ENCODE measurements at regions not wholly inside any gene's neighbourhood (a gene's known extent, or its start where the extent isn't known, plus 50 kb on each side); places are given as distances from the start of the nearest gene placed in this dataset.
A peak's percentile ranks its signal among the peaks of the same experiment; 100 is the strongest.
"Not testable (repeated sequence)": the region's sequence is repeated elsewhere in the genome, so short reads cannot be mapped to it uniquely, and the experiment has no call there.

GRCh38 chr2:224120986-224121385 lies 81.9 kb upstream of the SERPINE2 start:
- Mint-ChIP-seq H3K4me1 (no peaks in the 10 kb centered on the region), H3K36me3 (peaks cover 0 to 4% of the 10 kb centered on the region in 2 donors), H3K9me3 (peaks cover 7 to 37% (median 15%) of the 10 kb centered on the region in 7 donors), H3K27me3 (peaks cover 8 to 38% (median 23%) of the 10 kb centered on the region in 3 donors), H3K27ac (no peak overlapping the region), H3K4me3 (no peak overlapping the region)
- DNase-seq: no peak
- ATAC-seq (ENCODE audit: low read depth in 2 of 2): no peak

GRCh38 chr2:224119846-224120245 lies 80.8 kb upstream of the SERPINE2 start:
- Mint-ChIP-seq H3K27me3 (peaks cover 11 to 41% (median 29%) of the 10 kb centered on the region in 3 donors), H3K9me3 (peaks cover 10 to 47% (median 16%) of the 10 kb centered on the region in 7 donors)
- DNase-seq; H3K4me1 Mint-ChIP-seq; ATAC-seq (ENCODE audit: low read depth in 2 of 2); H3K27ac Mint-ChIP-seq; H3K36me3 Mint-ChIP-seq; H3K4me3 Mint-ChIP-seq: not testable (repeated sequence)

GRCh38 chr2:224114428-224114827 lies 75.3 kb upstream of the SERPINE2 start:
- peaks cover 25 to 47% (median 46%) of the 10 kb centered on the region in 3 donors for H3K27me3 Mint-ChIP-seq
- H3K4me1 Mint-ChIP-seq: no peaks in the 10 kb centered on the region
- H3K27ac Mint-ChIP-seq: no peak overlapping the region
- DNase-seq: no peak
- peaks cover 0 to 8% of the 10 kb centered on the region in 2 donors for H3K36me3 Mint-ChIP-seq
- no peak overlapping the region for H3K4me3 Mint-ChIP-seq
- H3K9me3 Mint-ChIP-seq: peaks cover 6 to 58% (median 23%) of the 10 kb centered on the region in 7 donors
- ATAC-seq (ENCODE audit: low read depth in 2 of 2): no peak

GRCh38 chr2:224113930-224114329 lies 74.8 kb upstream of the SERPINE2 start:
- H3K36me3 Mint-ChIP-seq; ATAC-seq (ENCODE audit: low read depth in 2 of 2); H3K27ac Mint-ChIP-seq; H3K4me3 Mint-ChIP-seq; DNase-seq; H3K4me1 Mint-ChIP-seq: not testable (repeated sequence)
- H3K27me3 Mint-ChIP-seq: peaks cover 25 to 47% (median 46%) of the 10 kb centered on the region in 3 donors
- peaks cover 6 to 53% (median 21%) of the 10 kb centered on the region in 7 donors for H3K9me3 Mint-ChIP-seq

DNA sequence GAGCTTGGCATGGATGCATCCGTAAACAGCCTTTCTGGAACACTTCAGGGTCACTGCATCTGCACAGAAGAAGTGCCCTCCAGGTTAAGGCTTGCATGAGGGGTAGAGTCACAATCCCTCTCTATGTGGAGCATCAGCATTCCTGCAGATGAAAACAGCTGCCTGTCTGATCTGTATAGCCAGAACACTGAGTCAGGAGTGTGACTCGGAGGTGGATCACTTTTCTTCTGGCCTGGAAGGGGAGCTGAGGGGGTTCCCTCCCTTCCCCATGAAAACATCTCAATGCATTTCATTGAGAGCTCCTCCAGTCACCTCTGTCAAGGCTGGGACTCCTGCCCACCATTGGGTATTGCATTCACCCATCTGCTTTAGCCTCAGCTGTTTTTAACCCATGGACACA lies 72.5 kb upstream of the SERPINE2 start:
- no peaks in the 10 kb centered on the region for H3K4me1 Mint-ChIP-seq
- peaks cover 25 to 49% (median 36%) of the 10 kb centered on the region in 3 donors for H3K27me3 Mint-ChIP-seq
- no peak overlapping the region for H3K4me3 Mint-ChIP-seq
- H3K27ac Mint-ChIP-seq: no peak overlapping the region
- no peak for DNase-seq
- H3K36me3 Mint-ChIP-seq: peaks cover 0 to 8% of the 10 kb centered on the region in 2 donors
- ATAC-seq (ENCODE audit: low read depth in 2 of 2): no peak
- peaks cover 6 to 34% (median 16%) of the 10 kb centered on the region in 7 donors for H3K9me3 Mint-ChIP-seq

GRCh38 chr2:224110811-224111210 lies 71.7 kb upstream of the SERPINE2 start:
- no peak for DNase-seq
- H3K9me3 Mint-ChIP-seq: peaks cover 6 to 33% (median 16%) of the 10 kb centered on the region in 7 donors
- peaks cover 25 to 42% (median 36%) of the 10 kb centered on the region in 3 donors for H3K27me3 Mint-ChIP-seq
- no peak overlapping the region for H3K4me3 Mint-ChIP-seq
- H3K27ac Mint-ChIP-seq: no peak overlapping the region
- H3K4me1 Mint-ChIP-seq: no peaks in the 10 kb centered on the region
- H3K36me3 Mint-ChIP-seq: peaks cover 0 to 8% of the 10 kb centered on the region in 2 donors
- ATAC-seq (ENCODE audit: low read depth in 2 of 2): no peak

- no peaks in the 10 kb centered on the region for H3K4me1 Mint-ChIP-seq
- H3K27ac Mint-ChIP-seq: no peak overlapping the region
- peaks cover 17 to 31% (median 28%) of the 10 kb centered on the region in 3 donors for H3K27me3 Mint-ChIP-seq
- DNase-seq (no peak), ATAC-seq (ENCODE audit: low read depth in 2 of 2) (no peak)
- no peak overlapping the region for H3K4me3 Mint-ChIP-seq
- peaks cover 0 to 23% (median 10%) of the 10 kb centered on the region in 7 donors for H3K9me3 Mint-ChIP-seq
- peaks cover 0 to under 1% of the 10 kb centered on the region in 2 donors for H3K36me3 Mint-ChIP-seq
Observed at GRCh38 chr2:224109751-224110150, 70.7 kb upstream of the SERPINE2 start.

DNA sequence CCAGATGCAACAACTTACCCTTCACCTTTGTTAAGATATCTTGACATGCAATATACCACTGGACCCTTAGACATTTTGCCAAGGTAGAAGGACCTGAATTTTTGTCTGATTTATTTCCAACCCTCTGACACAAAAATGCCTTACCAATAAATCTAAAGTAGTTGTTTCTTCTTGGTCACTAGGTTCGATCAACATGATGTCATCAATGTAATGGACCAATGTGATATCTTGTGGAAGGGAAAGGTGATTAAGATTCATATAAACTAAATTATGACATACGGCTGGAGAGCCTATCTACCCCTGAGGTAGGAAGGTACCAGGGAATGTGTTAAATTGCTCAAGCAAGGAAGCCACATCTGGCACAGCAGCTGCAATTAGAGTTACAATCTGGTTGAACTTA lies 67.7 kb upstream of the SERPINE2 start:
- Mint-ChIP-seq H3K36me3 (no peaks in the 10 kb centered on the region), H3K27ac (no peak overlapping the region), H3K9me3 (peaks cover 0 to 3% (median 1%) of the 10 kb centered on the region in 7 donors), H3K4me1 (no peaks in the 10 kb centered on the region), H3K4me3 (no peak overlapping the region), H3K27me3 (peaks cover under 1 to 19% (median 19%) of the 10 kb centered on the region in 3 donors)
- no peak for DNase-seq
- no peak for ATAC-seq (ENCODE audit: low read depth in 2 of 2)

GRCh38 chr2:224104668-224105386 lies 65.7 kb upstream of the SERPINE2 start:
- no peak for DNase-seq
- no peak overlapping the region for H3K27ac Mint-ChIP-seq
- no peak for ATAC-seq (ENCODE audit: low read depth in 2 of 2)
- H3K4me3 Mint-ChIP-seq: no peak overlapping the region
- H3K36me3 Mint-ChIP-seq: no peaks in the 10 kb centered on the region
- no peaks in the 10 kb centered on the region for H3K9me3 Mint-ChIP-seq
- H3K27me3 Mint-ChIP-seq: peaks cover 4 to 24% (median 19%) of the 10 kb centered on the region in 3 donors
- H3K4me1 Mint-ChIP-seq: peaks cover 0 to 3% (median 0%) of the 10 kb centered on the region in 3 donors

- H3K27ac Mint-ChIP-seq: peak overlapping the region in 1 of 6 donors; percentile 62
- DNase-seq (no peak), ATAC-seq (ENCODE audit: low read depth in 2 of 2) (no peak)
- peaks cover 0 to 3% (median 0%) of the 10 kb centered on the region in 3 donors for H3K4me1 Mint-ChIP-seq
- H3K27me3 Mint-ChIP-seq: peaks cover 4 to 21% (median 15%) of the 10 kb centered on the region in 3 donors
- no peaks in the 10 kb centered on the region for H3K9me3 Mint-ChIP-seq
- no peaks in the 10 kb centered on the region for H3K36me3 Mint-ChIP-seq
- no peak overlapping the region for H3K4me3 Mint-ChIP-seq
Observed at GRCh38 chr2:224103651-224104050, 64.6 kb upstream of the SERPINE2 start.

- peaks cover 4 to 14% (median 10%) of the 10 kb centered on the region in 3 donors for H3K27me3 Mint-ChIP-seq
- H3K4me3 Mint-ChIP-seq: peak overlapping the region in 1 of 8 donors; percentile 4
- DNase-seq: no peak
- peaks cover 0 to 3% (median 0%) of the 10 kb centered on the region in 3 donors for H3K4me1 Mint-ChIP-seq
- H3K27ac Mint-ChIP-seq: no peak overlapping the region
- no peaks in the 10 kb centered on the region for H3K36me3 Mint-ChIP-seq
- H3K9me3 Mint-ChIP-seq: no peaks in the 10 kb centered on the region
- no peak for ATAC-seq (ENCODE audit: low read depth in 2 of 2)
Observed at GRCh38 chr2:224102991-224103390, 63.9 kb upstream of the SERPINE2 start.

- Mint-ChIP-seq H3K27me3 (peaks cover 4 to 16% (median 13%) of the 10 kb centered on the region in 3 donors), H3K27ac (peak overlapping the region in 1 of 6 donors; percentile 10), H3K9me3 (no peaks in the 10 kb centered on the region), H3K4me3 (peak overlapping the region in 1 of 8 donors; percentile 64), H3K4me1 (peaks cover 0 to 3% (median 0%) of the 10 kb centered on the region in 3 donors), H3K36me3 (no peaks in the 10 kb centered on the region)
- ATAC-seq (ENCODE audit: low read depth in 2 of 2): no peak
- DNase-seq: no peak
Observed at GRCh38 chr2:224101820-224102630, 62.9 kb upstream of the SERPINE2 start.

DNA sequence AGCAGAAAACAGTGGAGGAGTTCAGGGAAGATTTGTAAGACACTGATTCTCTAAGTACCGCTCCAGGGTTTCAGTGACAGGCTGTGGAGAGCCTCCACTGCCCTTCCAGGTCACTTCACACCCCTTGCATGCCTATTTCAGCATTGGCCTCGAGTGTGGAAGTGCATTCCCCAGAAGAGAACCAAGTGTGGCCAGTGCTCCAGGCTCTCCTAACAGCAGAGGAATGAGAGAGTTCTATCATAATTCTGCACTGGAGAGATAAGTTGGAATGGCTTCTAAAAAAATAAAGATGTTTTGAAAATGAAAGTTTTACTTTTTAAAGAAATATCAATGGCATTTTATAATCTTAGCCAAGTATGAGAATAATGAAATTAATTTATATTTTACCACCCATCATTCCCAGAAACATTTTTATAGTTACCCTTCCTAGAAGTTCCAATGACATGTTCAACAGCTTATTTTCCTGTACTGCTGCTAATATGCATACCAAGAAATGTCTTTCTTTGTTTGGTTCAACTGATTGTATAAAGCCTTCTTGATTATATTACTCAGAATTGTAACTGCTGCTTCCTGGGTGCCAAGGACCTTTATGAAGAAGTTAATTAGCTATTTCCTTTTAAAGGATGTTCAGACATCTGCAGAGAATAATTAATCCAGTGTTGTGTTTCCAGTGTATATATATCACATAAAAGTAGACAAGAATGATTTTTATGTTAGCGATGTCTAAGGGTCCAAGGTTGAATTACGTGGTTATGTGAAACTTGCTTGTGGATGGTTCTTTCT lies 61.0 kb upstream of the SERPINE2 start:
- H3K4me3 Mint-ChIP-seq: no peak overlapping the region
- H3K4me1 Mint-ChIP-seq: peaks cover 0 to 3% (median 0%) of the 10 kb centered on the region in 3 donors
- no peak for ATAC-seq (ENCODE audit: low read depth in 2 of 2)
- no peaks in the 10 kb centered on the region for H3K36me3 Mint-ChIP-seq
- H3K9me3 Mint-ChIP-seq: peaks cover 0 to 5% (median 0%) of the 10 kb centered on the region in 7 donors
- peaks cover 10 to 26% (median 22%) of the 10 kb centered on the region in 3 donors for H3K27me3 Mint-ChIP-seq
- no peak for DNase-seq
- H3K27ac Mint-ChIP-seq: no peak overlapping the region

Data from naive B cell (primary cell).